ENCODE measurements at regions not wholly inside any gene's neighbourhood (a gene's known extent, or its start where the extent isn't known, plus 50 kb on each side); places are given as distances from the start of the nearest gene placed in this dataset.

- TF ChIP-seq CTCF (conservative IDR thresholded peaks at IDR 0.05 in 1 of 2, IDR thresholded peaks at IDR 0.05 in 1 of 2; ENCODE audit: low read depth in 1 of 2, low read length in 2 of 2) (no peak), EZH2 (IDR thresholded peaks at IDR 0.05; ENCODE audit: low read length, missing control alignments) (no peak)
Observed at GRCh38 chr2:185645529-185645928, 93.1 kb upstream of the FSIP2 start.
